Tibial nerve (tissue), 3 donors: ENCODE measurements at regions not wholly inside any gene's neighbourhood (a gene's known extent, or its start where the extent isn't known, plus 50 kb on each side); places are given as distances from the start of the nearest gene placed in this dataset.

Source experiments
- POLR2A ChIP-seq, 2 donors: fragments of 450-650 bp; IDR thresholded peaks; one replicate each; pipeline ENCODE4 v1.6.1; 2017; ENCODE audit warnings: antibody characterized with exemption in 2 of 2, mild to moderate bottlenecking in 2 of 2, moderate library complexity in 2 of 2
- TF ChIP-seq, protein P1 (sequence below), 5 experiments: fragments of 200-600 bp in 3 of 5; fragments of 450-650 bp in 2 of 5; sonication (generic) in 3 of 5; IDR thresholded peaks; one replicate each; pipeline ENCODE4 v1.5.1; 2016 to 2019; ENCODE audit warnings: antibody characterized with exemption in 5 of 5, mild to moderate bottlenecking in 3 of 5, moderate library complexity in 2 of 5

DNA sequence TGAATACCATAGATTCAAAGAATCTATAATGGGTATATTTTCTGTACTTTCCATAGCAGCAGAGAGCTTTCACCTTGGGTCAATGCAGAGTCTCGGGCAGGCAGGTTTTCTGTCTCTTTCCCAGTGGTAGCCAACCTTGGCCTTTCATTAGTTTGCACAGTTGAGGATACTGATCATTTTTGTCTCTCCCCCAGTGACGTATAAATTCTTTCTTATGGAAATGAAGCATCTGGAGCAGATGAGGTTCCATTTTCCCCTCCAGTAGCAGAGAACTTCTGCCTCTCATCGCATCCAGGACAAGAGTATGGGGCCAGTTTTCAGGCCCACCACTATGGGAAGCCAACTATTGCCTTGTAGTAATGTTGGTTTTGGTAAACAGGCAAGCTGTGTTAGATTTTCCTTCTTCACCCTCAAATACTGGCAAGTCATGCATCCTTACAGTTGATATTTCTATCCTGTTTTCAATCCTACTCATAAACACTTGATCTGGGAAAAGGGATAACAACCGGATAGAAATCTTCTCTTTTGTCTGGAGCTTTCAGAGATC is 845.2 kb upstream of the CDH18 start:
- TF ChIP-seq POLR2A (IDR thresholded peaks at IDR 0.05): no peak
- TF ChIP-seq, protein P1, sequence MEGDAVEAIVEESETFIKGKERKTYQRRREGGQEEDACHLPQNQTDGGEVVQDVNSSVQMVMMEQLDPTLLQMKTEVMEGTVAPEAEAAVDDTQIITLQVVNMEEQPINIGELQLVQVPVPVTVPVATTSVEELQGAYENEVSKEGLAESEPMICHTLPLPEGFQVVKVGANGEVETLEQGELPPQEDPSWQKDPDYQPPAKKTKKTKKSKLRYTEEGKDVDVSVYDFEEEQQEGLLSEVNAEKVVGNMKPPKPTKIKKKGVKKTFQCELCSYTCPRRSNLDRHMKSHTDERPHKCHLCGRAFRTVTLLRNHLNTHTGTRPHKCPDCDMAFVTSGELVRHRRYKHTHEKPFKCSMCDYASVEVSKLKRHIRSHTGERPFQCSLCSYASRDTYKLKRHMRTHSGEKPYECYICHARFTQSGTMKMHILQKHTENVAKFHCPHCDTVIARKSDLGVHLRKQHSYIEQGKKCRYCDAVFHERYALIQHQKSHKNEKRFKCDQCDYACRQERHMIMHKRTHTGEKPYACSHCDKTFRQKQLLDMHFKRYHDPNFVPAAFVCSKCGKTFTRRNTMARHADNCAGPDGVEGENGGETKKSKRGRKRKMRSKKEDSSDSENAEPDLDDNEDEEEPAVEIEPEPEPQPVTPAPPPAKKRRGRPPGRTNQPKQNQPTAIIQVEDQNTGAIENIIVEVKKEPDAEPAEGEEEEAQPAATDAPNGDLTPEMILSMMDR (IDR thresholded peaks at IDR 0.05): no peak
